IMR-90 (cell line): ENCODE measurements at regions not wholly inside any gene's neighbourhood (a gene's known extent, or its start where the extent isn't known, plus 50 kb on each side); places are given as distances from the start of the nearest gene placed in this dataset.

Experiments used
- ATAC-seq: fragments of 200-7000 bp; cut with Tn5 transposase; 2 replicates; pipeline ENCODE4 v1.9.1; 2020; ENCODE audit warnings: low read depth, mild to moderate bottlenecking, moderate library complexity
- BruUV-seq: library from RNA; stranded (reverse); fragments of 400-500 nt; replicated peaks from 2 replicates; lab custom pipeline; 2021; lab: Mats Ljungman, UMichigan
- CTCF ChIA-PET: fragments of 300-600 bp; formaldehyde crosslinking; extraction: SDS; loops from one replicate; lab custom pipeline; 2021; ENCODE audit warnings: antibody characterized with exemption; lab: Yijun Ruan, JAX
- POLR2A ChIA-PET: fragments of 300-600 bp; sonication (Branson Sonifier 250); formaldehyde crosslinking; loops from one replicate; lab custom pipeline; 2022; ENCODE audit warnings: antibody characterized with exemption; ENCODE audit not compliant: unreplicated experiment; lab: Charles Lee
- DNase-seq: peaks from one replicate; pipeline ENCODE4 v3.0.0; 2013
- H2AFZ ChIP-seq: replicated peaks from 2 replicates; pipeline ENCODE3; 2013; ENCODE audit warnings: low read length, mild to moderate bottlenecking; ENCODE audit not compliant: poor library complexity
- H2AK5ac ChIP-seq: 2 replicates; pipeline ENCODE4 v1.6.1; 2013; ENCODE audit warnings: low read depth, low read length, inconsistent platforms
- H2AK9ac ChIP-seq: replicated peaks from 2 replicates; pipeline ENCODE3; 2013; ENCODE audit warnings: mild to moderate bottlenecking, low read depth, low read length, moderate library complexity; ENCODE audit not compliant: poor library complexity
- H2BK120ac ChIP-seq: 2 replicates; pipeline ENCODE4 v1.6.1; 2013; ENCODE audit warnings: low read depth, low read length, inconsistent platforms
- H2BK15ac ChIP-seq: 3 replicates; pipeline ENCODE4 v1.6.1; 2013; ENCODE audit warnings: low read depth, low read length, inconsistent platforms
- H2BK20ac ChIP-seq: 2 replicates; pipeline ENCODE4 v1.6.1; 2013; ENCODE audit warnings: low read depth, mild to moderate bottlenecking, inconsistent platforms, low read length, moderate library complexity
- H2BK5ac ChIP-seq: 2 replicates; pipeline ENCODE4 v1.6.1; 2013; ENCODE audit warnings: mild to moderate bottlenecking, low read depth, low read length, inconsistent platforms; ENCODE audit not compliant: poor library complexity, severe bottlenecking
- H3K14ac ChIP-seq: replicated peaks from 2 replicates; pipeline ENCODE4 v1.6.1; 2013; ENCODE audit warnings: low read depth, low read length, inconsistent platforms
- H3K18ac ChIP-seq: 2 replicates; pipeline ENCODE4 v1.6.1; 2013; ENCODE audit warnings: low read depth, low read length, control low read depth
- H3K23ac ChIP-seq: 2 replicates; pipeline ENCODE4 v1.6.1; 2013; ENCODE audit warnings: low read depth, low read length, inconsistent platforms
- H3K27ac ChIP-seq: 2 replicates; pipeline ENCODE4 v1.5.1; 2013; ENCODE audit warnings: mild to moderate bottlenecking, control low read depth, low read length; ENCODE audit not compliant: insufficient read depth
- H3K27me3 ChIP-seq: 2 replicates; pipeline ENCODE4 v1.6.1; 2013; ENCODE audit warnings: low read length; ENCODE audit not compliant: control insufficient read depth, insufficient read depth
- H3K36me3 ChIP-seq: 2 replicates; pipeline ENCODE4 v1.6.1; 2013; ENCODE audit warnings: low read length, mixed read lengths; ENCODE audit not compliant: control insufficient read depth, insufficient read depth
- H3K4ac ChIP-seq: 2 replicates; pipeline ENCODE4 v1.6.1; 2013; ENCODE audit warnings: low read depth, low read length, inconsistent platforms
- H3K4me1 ChIP-seq: 2 replicates; pipeline ENCODE4 v1.6.1; 2013; ENCODE audit warnings: low read length, mixed read lengths; ENCODE audit not compliant: control insufficient read depth, insufficient read depth
- H3K4me2 ChIP-seq: 2 replicates; pipeline ENCODE4 v1.6.1; 2013; ENCODE audit warnings: low read depth, mild to moderate bottlenecking, control low read depth, low read length, moderate library complexity
- H3K4me3 ChIP-seq: 2 replicates; pipeline ENCODE4 v1.5.1; 2013; ENCODE audit warnings: low read depth, mild to moderate bottlenecking, control low read depth, low read length, moderate library complexity; ENCODE audit not compliant: insufficient read depth
- H3K56ac ChIP-seq: 2 replicates; pipeline ENCODE4 v1.6.1; 2013; ENCODE audit warnings: low read length, inconsistent platforms; ENCODE audit not compliant: insufficient read depth; ENCODE audit errors: extremely low read depth
- H3K79me1 ChIP-seq, 2 experiments: 2 replicates each; pipeline ENCODE4 v1.6.1; 2013; ENCODE audit warnings: low read length in 2 of 2, inconsistent platforms in 1 of 2, low read depth in 1 of 2
- H3K9ac ChIP-seq: 2 replicates; pipeline ENCODE4 v1.6.1; 2013; ENCODE audit warnings: low read depth, low read length, control low read depth
- H3K9me1 ChIP-seq: 2 replicates; pipeline ENCODE4 v1.6.1; 2013; ENCODE audit warnings: low read length, inconsistent platforms; ENCODE audit not compliant: insufficient read depth
- H3K9me3 ChIP-seq: 2 replicates; pipeline ENCODE4 v1.6.1; 2013; ENCODE audit warnings: low read length; ENCODE audit not compliant: control insufficient read depth, insufficient read depth
- H4K20me1 ChIP-seq: 2 replicates; pipeline ENCODE4 v1.6.1; 2013; ENCODE audit warnings: low read length, inconsistent platforms; ENCODE audit not compliant: insufficient read depth
- H4K5ac ChIP-seq: 2 replicates; pipeline ENCODE4 v1.6.1; 2013; ENCODE audit warnings: mild to moderate bottlenecking, low read depth, low read length, control low read depth
- H4K8ac ChIP-seq, 2 experiments: 2 replicates each; pipeline ENCODE4 v1.6.1; 2013; ENCODE audit warnings: low read depth in 2 of 2, low read length in 2 of 2, control low read depth in 1 of 2, inconsistent platforms in 1 of 2
- H4K91ac ChIP-seq: 2 replicates; pipeline ENCODE4 v1.6.1; 2013; ENCODE audit warnings: low read depth, low read length, inconsistent platforms; ENCODE audit not compliant: insufficient read depth
- BHLHE40 ChIP-seq: fragments of 150-350 bp; IDR thresholded peaks from 2 replicates; pipeline ENCODE4 v1.6.1; 2016; ENCODE audit warnings: mild to moderate bottlenecking, low read depth, low read length
- CEBPB ChIP-seq: IDR thresholded peaks from 2 replicates; pipeline ENCODE4 v1.6.1; 2012; ENCODE audit warnings: low read depth, low read length, improper control_type of control experiment
- CHD1 ChIP-seq: IDR thresholded peaks from 2 replicates; pipeline ENCODE4 v1.6.1; 2012; ENCODE audit warnings: low read depth, low read length, improper control_type of control experiment
- CTCF ChIP-seq: conservative IDR thresholded peaks from 2 replicates; pipeline ENCODE4 v1.5.1; 2012; ENCODE audit warnings: mild to moderate bottlenecking, low read depth, low read length, improper control_type of control experiment
- ELK1 ChIP-seq: fragments of 150-350 bp; IDR thresholded peaks from 2 replicates; pipeline ENCODE4 v1.6.1; 2016; ENCODE audit warnings: low read depth, mild to moderate bottlenecking, low read length, moderate library complexity, borderline replicate concordance
- FOS ChIP-seq: fragments of 150-350 bp; IDR thresholded peaks from 2 replicates; pipeline ENCODE4 v1.6.1; 2016; ENCODE audit warnings: low read depth, low read length
- MAFK ChIP-seq: IDR thresholded peaks from 2 replicates; pipeline ENCODE4 v1.6.1; 2012; ENCODE audit warnings: low read depth, low read length, improper control_type of control experiment
- MAZ ChIP-seq: IDR thresholded peaks from 2 replicates; pipeline ENCODE4 v1.6.1; 2012; ENCODE audit warnings: low read depth, mild to moderate bottlenecking, low read length, improper control_type of control experiment, moderate library complexity, borderline replicate concordance
- NFE2L2 ChIP-seq: fragments of 150-350 bp; IDR thresholded peaks from 2 replicates; pipeline ENCODE4 v1.6.1; 2016; ENCODE audit warnings: low read depth, mild to moderate bottlenecking, low read length
- POLR2A ChIP-seq: IDR thresholded peaks from 2 replicates; pipeline ENCODE4 v1.6.1; 2012; ENCODE audit warnings: mild to moderate bottlenecking, low read depth, low read length
- RAD21 ChIP-seq: IDR thresholded peaks from 2 replicates; pipeline ENCODE4 v1.6.1; 2012; ENCODE audit warnings: low read length, improper control_type of control experiment
- RCOR1 ChIP-seq: IDR thresholded peaks from 2 replicates; pipeline ENCODE4 v1.6.1; 2012; ENCODE audit warnings: mild to moderate bottlenecking, low read length, improper control_type of control experiment; ENCODE audit not compliant: insufficient replicate concordance
- RFX5 ChIP-seq: IDR thresholded peaks from 2 replicates; pipeline ENCODE4 v1.8.0; 2012; ENCODE audit warnings: low read depth, mild to moderate bottlenecking, low read length, moderate library complexity
- SMC3 ChIP-seq: fragments of 150-350 bp; IDR thresholded peaks from 2 replicates; pipeline ENCODE4 v1.6.1; 2016; ENCODE audit warnings: low read depth, mild to moderate bottlenecking, antibody characterized with exemption, low read length, moderate library complexity
- WGBS, 2 experiments: methylation state at CpG; one replicate each; pipeline versions ENCODE4 v1.1.5 to v1.1.7; 2013; ENCODE audit warnings: missing lambda C conversion rate in 2 of 2; ENCODE audit not compliant: insufficient read length in 1 of 2; ENCODE audit errors: extremely low coverage in 2 of 2; 5-methylcytosine and 5-hydroxymethylcytosine counted together
- dilution Hi-C: fragments of 300-500 bp; cut with HindIII; formaldehyde crosslinking; loops from one replicate; pipeline ENCODE4 v1.14.3; 2018; ENCODE audit warnings: low sequenced_read_pairs; ENCODE audit not compliant: unreplicated experiment
- in situ Hi-C: fragments of 300-500 bp; cut with MboI; formaldehyde crosslinking; loops from 3 replicates; pipeline ENCODE4 v1.14.3; 2019; ENCODE audit warnings: low sequenced_read_pairs, inconsistent platforms, mixed read lengths
- intact Hi-C: fragments of 100-400 bp; cut with micrococcal nuclease; formaldehyde crosslinking; loops from 2 replicates; pipeline ENCODE4 v1.10.0; 2022

- Histone ChIP-seq H3K4ac (no peak overlapping the region), H2BK120ac (no peak overlapping the region), H3K18ac (no peak overlapping the region), H4K8ac (no peak overlapping the region), H4K91ac (no peak overlapping the region), H3K27me3 (no peaks in the 10 kb centered on the region), H2AFZ (no peak overlapping the region), H3K9ac (no peak overlapping the region), H3K23ac (no peak overlapping the region), H3K4me2 (no peak overlapping the region), H3K27ac (no peak overlapping the region), H2BK20ac (no peak overlapping the region), H4K5ac (no peak overlapping the region), H3K4me3 (no peak overlapping the region), H3K79me1 (no peaks in the 10 kb centered on the region), H3K36me3 (no peaks in the 10 kb centered on the region), H2BK15ac (no peak overlapping the region), H3K9me1 (no peaks in the 10 kb centered on the region), H2AK5ac (no peak overlapping the region), H3K14ac (no peak overlapping the region), H2AK9ac (no peak overlapping the region), H2BK5ac (no peak overlapping the region), H3K4me1 (no peaks in the 10 kb centered on the region), H3K9me3 (no peaks in the 10 kb centered on the region), H4K20me1 (no peaks in the 10 kb centered on the region), H3K56ac (no peak overlapping the region)
- ATAC-seq: no peak
- CTCF ChIA-PET: no interaction called here
- dilution Hi-C loops (no loop called here), intact Hi-C loops (no loop called here), in situ Hi-C loops (no loop called here)
- no TSS peak for BruUV-seq
- TF ChIP-seq RAD21 (no peak), FOS (no peak), BHLHE40 (no peak), ELK1 (no peak), RCOR1 (no peak), RFX5 (no peak), MAZ (no peak), SMC3 (no peak), POLR2A (no peak), CHD1 (no peak), MAFK (no peak), NFE2L2 (no peak), CEBPB (no peak), CTCF (no peak)
- DNase-seq: no peak
- POLR2A ChIA-PET: interaction anchor here (0.7 kb wide), 1 partner anchor 12 kb away, joined by 4 read pairs; no protein-coding TSS in a partner anchor
- WGBS, 2 experiments: 73% methylated on average over 6 of the region's 8 CpGs; no CpG with 5 or more reads in 1 of the 2 experiments
These were observed 760.4 kb downstream of the MCTP2 start for GRCh38 chr15:94991718-94992117.
